ENCODE measurements at regions not wholly inside any gene's neighbourhood (a gene's known extent, or its start where the extent isn't known, plus 50 kb on each side); places are given as distances from the start of the nearest gene placed in this dataset.
"Not testable (repeated sequence)": the region's sequence is repeated elsewhere in the genome, so short reads cannot be mapped to it uniquely, and the experiment has no call there.

GRCh38 chr3:174457758-174458157 is 401.4 kb upstream of the NAALADL2 start:
- DNase-seq (ENCODE audit: low read depth) = no peak

DNA sequence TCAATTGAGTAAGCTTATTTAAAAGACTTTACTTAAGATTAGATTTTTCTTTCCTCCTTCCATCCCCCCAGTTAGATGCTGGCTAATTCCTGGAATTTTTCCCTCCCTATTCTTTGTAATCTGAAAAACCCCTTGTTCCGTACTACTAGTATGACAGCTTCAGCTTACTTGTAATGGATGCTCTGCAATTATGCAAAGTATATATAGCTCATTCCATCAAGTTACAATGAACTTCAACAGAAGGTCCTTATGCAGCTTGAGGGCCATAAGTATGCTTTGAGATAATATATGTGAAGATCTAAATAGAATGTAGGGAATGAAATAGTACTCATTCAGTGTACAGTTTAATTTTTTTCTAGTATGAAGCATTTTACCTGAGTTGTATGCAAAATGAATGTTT is 398.3 kb upstream of the NAALADL2 start:
- no peak for DNase-seq (ENCODE audit: low read depth)

DNA sequence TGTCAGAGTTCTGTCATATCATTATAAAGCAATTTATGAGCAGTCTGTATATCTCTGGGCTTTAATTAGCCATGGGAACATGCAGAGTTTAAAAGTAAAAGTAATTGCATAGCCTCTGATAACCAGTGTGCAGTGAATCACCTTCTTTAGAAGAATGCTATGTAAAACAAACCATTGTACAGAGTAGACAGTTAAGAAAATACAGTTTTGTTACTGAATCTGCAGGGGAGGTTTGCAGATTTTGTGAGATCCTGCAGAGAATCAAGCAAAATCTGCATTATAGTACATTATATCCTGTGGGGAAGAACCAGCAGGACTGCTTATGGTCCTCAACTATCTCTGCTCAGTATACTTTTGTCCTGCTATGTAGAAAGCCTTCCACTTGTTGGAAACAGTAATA is 396.2 kb upstream of the NAALADL2 start:
- DNase-seq (ENCODE audit: low read depth) = no peak

DNA sequence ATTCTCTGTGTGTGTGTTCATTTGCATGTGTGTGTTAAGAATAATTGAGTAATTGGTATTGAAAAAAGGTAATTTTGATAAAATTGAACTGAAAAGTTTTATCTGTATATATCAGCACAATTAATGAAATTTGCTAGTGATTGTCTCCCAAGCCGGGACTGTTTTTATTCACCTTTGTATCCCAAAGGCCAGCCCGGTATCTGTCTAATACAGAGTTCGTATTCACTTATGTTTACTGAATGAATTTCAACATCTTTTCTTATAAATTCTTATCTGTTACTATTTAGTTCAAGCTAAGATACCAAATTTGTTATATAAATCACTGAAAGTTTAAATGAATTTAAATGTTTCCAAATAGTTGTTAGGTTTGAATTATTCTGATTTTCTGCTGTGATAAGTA is 394.0 kb upstream of the NAALADL2 start:
- no peak for DNase-seq (ENCODE audit: low read depth)

DNA sequence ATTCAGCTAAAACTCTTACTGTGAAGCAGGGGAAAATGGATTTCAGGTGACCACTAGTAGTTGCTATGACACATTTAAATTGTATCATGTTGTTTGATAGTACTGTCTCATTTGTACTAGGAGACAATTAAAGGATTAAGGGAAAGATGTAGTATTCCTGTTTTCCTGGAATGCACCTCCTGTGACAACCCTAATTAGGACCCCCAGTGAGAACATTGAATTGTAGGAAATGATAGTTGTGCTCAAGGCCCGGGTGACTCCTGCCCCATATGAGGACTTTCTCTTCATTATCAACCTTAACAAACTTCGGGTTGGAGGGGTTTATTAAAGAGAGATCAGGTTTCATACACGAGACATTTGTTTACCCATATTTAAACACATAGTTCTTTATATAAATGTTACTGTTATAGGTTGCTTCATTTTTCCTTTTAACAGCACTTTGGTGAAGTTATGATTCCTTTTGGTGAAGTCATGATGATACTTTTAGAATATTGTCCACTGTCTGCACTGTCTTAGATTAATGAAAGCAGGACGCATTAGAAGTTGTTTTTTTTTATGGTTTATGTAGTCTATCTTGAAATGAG is 392.6 kb upstream of the NAALADL2 start:
- DNase-seq (ENCODE audit: low read depth) = no peak

- no peak for DNase-seq (ENCODE audit: low read depth)
Observed at GRCh38 chr3:174477491-174477890, 381.6 kb upstream of the NAALADL2 start.

GRCh38 chr3:174480767-174481166 is 378.4 kb upstream of the NAALADL2 start:
- no peak for DNase-seq (ENCODE audit: low read depth)

DNA sequence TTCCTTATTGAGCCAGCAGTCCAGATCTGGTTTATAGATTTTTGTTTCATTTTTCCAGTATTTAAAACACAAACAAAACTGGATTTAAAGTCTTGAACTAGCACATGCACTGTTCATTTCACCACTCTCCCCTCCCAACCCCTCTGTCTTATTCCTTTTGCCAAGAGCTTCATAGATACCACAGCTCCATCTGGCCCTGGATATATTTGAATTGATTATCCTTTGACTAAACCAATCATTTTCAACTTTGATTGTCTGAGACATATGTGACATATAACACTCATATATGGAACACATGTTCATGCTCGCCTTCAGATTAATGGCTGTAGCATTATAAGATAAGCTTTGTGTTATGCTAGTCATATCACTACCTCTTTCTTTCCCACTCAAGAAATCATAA is 376.6 kb upstream of the NAALADL2 start:
- no peak for DNase-seq (ENCODE audit: low read depth)

DNA sequence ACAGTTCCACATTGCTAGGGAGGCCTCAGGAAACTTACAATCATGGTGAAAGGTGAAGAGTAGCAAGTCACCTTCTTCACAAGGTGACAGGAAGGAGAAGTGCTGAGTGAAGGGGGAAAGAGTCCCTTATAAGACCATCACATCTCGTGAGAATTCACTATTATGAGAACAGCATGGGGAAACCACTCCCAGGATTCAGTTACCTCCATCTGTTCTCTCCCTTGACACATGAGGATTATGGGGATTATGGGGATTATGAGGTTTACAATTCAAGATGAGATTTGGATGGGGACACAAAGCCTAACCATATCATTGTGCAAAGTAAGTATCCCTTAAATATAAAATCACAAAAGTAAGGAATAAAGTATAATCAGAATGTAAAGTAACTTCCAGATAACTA is 375.9 kb upstream of the NAALADL2 start:
- no peak for DNase-seq (ENCODE audit: low read depth)

GRCh38 chr3:174483856-174484255 is 375.3 kb upstream of the NAALADL2 start:
- not testable (repeated sequence) for DNase-seq (ENCODE audit: low read depth)

DNA sequence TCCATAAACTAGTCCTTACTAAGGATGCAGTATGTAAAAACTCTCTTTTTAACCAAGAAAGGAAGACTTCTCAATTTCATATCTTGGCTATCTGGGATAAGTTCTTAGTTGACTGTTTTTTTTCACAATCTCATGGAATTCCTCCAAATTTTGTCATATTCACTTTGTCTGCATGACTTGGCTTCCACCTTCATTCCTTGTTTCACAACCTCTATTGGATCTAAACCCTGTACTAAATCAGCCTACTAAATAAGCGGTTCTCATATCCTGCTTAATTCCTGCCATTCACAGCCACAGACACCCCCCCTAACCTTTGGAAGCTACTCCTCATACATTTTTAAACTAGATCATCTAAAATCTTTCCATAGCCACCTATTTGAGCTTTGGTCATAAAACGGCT is 370.6 kb upstream of the NAALADL2 start:
- peak; percentile 27 for DNase-seq (ENCODE audit: low read depth)

- no peak for DNase-seq (ENCODE audit: low read depth)
Observed at GRCh38 chr3:174495311-174495710, 363.8 kb upstream of the NAALADL2 start.

GRCh38 chr3:174495928-174496327 is 363.2 kb upstream of the NAALADL2 start:
- no peak for DNase-seq (ENCODE audit: low read depth)

- DNase-seq (ENCODE audit: low read depth) = no peak
Observed at GRCh38 chr3:174498638-174499037, 360.5 kb upstream of the NAALADL2 start.

- no peak for DNase-seq (ENCODE audit: low read depth)
Observed at GRCh38 chr3:174505266-174505665, 353.9 kb upstream of the NAALADL2 start.

DNA sequence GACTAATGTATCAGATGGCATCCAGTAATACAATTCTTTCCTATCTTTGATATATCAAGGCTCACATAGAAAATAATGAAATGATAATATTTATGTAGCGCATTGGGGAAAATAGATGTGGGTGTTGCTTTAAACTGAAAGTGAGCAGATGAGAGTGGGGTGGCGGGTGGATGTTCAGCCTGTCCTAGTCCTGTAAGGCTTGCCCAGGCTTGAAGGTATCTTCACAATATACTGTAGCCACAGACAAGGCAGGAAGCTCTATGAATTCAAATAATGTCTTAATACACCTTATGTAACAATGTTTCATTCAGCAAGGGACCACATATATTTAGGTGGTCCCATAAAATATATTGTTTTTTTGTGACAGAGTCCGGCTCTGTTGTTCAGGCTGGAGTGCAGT is 334.9 kb upstream of the NAALADL2 start:
- no peak for DNase-seq (ENCODE audit: low read depth)

GRCh38 chr3:174529298-174529697 is 329.8 kb upstream of the NAALADL2 start:
- DNase-seq (ENCODE audit: low read depth) = no peak

- DNase-seq (ENCODE audit: low read depth) = no peak
Observed at GRCh38 chr3:174531262-174531982, 327.7 kb upstream of the NAALADL2 start.

- DNase-seq (ENCODE audit: low read depth) = no peak
Observed at GRCh38 chr3:174532216-174532615, 326.9 kb upstream of the NAALADL2 start.

GRCh38 chr3:174532776-174533175 is 326.4 kb upstream of the NAALADL2 start:
- DNase-seq (ENCODE audit: low read depth) = no peak

DNA sequence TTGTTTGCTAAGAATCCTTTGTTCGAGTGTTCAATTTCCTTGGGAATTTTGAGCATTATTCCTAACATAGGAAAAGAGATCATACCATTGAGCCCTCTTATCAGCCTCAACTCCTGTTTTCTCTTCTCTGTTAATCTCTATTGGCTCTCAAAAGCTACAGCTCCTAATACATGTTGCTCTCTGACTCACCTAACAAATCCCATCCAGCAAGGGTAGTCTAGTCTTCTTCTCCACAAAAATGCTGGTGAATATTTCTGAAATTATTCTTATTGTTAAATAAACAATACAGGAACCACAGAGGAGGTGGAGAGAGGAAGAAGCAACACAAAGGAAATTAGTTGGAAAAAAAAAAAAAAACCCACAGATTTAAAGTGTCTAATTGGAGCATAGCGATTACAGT is 325.8 kb upstream of the NAALADL2 start:
- DNase-seq (ENCODE audit: low read depth) = no peak

- no peak for DNase-seq (ENCODE audit: low read depth)
Observed at GRCh38 chr3:174536319-174536718, 322.8 kb upstream of the NAALADL2 start.

GRCh38 chr3:174538151-174538550 is 321.0 kb upstream of the NAALADL2 start:
- no peak for DNase-seq (ENCODE audit: low read depth)

Measured in fibroblast of the conjunctiva (primary cell).